Activated naive CD4-positive, alpha-beta T cell treated with anti-CD3 and anti-CD28 coated beads, Interleukin-2, amount 10 ng/mL, durations not matched to agents 7 days and 5 days (primary cell): ENCODE measurements at regions not wholly inside any gene's neighbourhood (a gene's known extent, or its start where the extent isn't known, plus 50 kb on each side); places are given as distances from the start of the nearest gene placed in this dataset.
"Not testable (repeated sequence)": the region's sequence is repeated elsewhere in the genome, so short reads cannot be mapped to it uniquely, and the experiment has no call there.

ENCODE experiments used
- CTCF ChIA-PET: fragments of 350-600 bp; sonication (Branson Sonifier 250); formaldehyde crosslinking; loops from one replicate; lab custom pipeline; 2021; ENCODE audit warnings: antibody characterized with exemption; lab: Charles Lee
- DNase-seq: peaks from one replicate; pipeline ENCODE4 v3.0.0-alpha.2; 2020
- H3K27ac Mint-ChIP-seq: one replicate; pipeline ENCODE4 v1.8.0; 2021; ENCODE audit warnings: mild to moderate bottlenecking, moderate library complexity, mixed read lengths
- H3K27me3 Mint-ChIP-seq: one replicate; pipeline ENCODE4 v1.8.0; 2021; ENCODE audit warnings: mild to moderate bottlenecking, mixed read lengths
- H3K36me3 Mint-ChIP-seq: one replicate; pipeline ENCODE4 v1.8.0; 2021; ENCODE audit warnings: mixed read lengths
- H3K4me1 Mint-ChIP-seq: one replicate; pipeline ENCODE4 v1.8.0; 2021; ENCODE audit warnings: mixed read lengths
- H3K4me3 Mint-ChIP-seq: one replicate; pipeline ENCODE4 v1.8.0; 2021; ENCODE audit warnings: mild to moderate bottlenecking, moderate library complexity, mixed read lengths
- H3K9me3 Mint-ChIP-seq: one replicate; pipeline ENCODE4 v1.8.0; 2021; ENCODE audit warnings: mixed read lengths

GRCh38 chr2:153661801-153662200 is 183.2 kb upstream of the RPRM start:
- H3K9me3 Mint-ChIP-seq, result peaks cover 7% of the 10 kb centered on the region
- H3K36me3 Mint-ChIP-seq, result no peaks in the 10 kb centered on the region
- H3K4me3 Mint-ChIP-seq, result no peak overlapping the region
- no peaks in the 10 kb centered on the region for H3K4me1 Mint-ChIP-seq
- CTCF ChIA-PET, result no interaction called here
- DNase-seq, result no peak
- H3K27ac Mint-ChIP-seq, result no peak overlapping the region
- H3K27me3 Mint-ChIP-seq, result no peaks in the 10 kb centered on the region

- H3K27ac Mint-ChIP-seq, result no peak overlapping the region
- CTCF ChIA-PET, result no interaction called here
- H3K36me3 Mint-ChIP-seq, result no peaks in the 10 kb centered on the region
- no peaks in the 10 kb centered on the region for H3K27me3 Mint-ChIP-seq
- peaks cover 7% of the 10 kb centered on the region for H3K9me3 Mint-ChIP-seq
- H3K4me3 Mint-ChIP-seq, result no peak overlapping the region
- H3K4me1 Mint-ChIP-seq, result no peaks in the 10 kb centered on the region
- no peak for DNase-seq
Measured at GRCh38 chr2:153663371-153663770, 184.8 kb upstream of the RPRM start.

GRCh38 chr2:153664009-153664408 is 185.4 kb upstream of the RPRM start:
- H3K27ac Mint-ChIP-seq, DNase-seq, H3K27me3 Mint-ChIP-seq, H3K4me1 Mint-ChIP-seq, H3K4me3 Mint-ChIP-seq, H3K36me3 Mint-ChIP-seq, H3K9me3 Mint-ChIP-seq, CTCF ChIA-PET: not testable (repeated sequence)

- Mint-ChIP-seq H3K4me3 (no peak overlapping the region), H3K27ac (no peak overlapping the region), H3K27me3 (no peaks in the 10 kb centered on the region), H3K4me1 (no peaks in the 10 kb centered on the region), H3K9me3 (peaks cover 18% of the 10 kb centered on the region), H3K36me3 (no peaks in the 10 kb centered on the region)
- CTCF ChIA-PET, result no interaction called here
- DNase-seq, result no peak
Measured at GRCh38 chr2:153667475-153667874, 188.9 kb upstream of the RPRM start.

GRCh38 chr2:153668923-153669322 is 190.4 kb upstream of the RPRM start:
- DNase-seq, result no peak
- CTCF ChIA-PET, result no interaction called here
- H3K4me1 Mint-ChIP-seq, result no peaks in the 10 kb centered on the region
- H3K36me3 Mint-ChIP-seq, result no peaks in the 10 kb centered on the region
- H3K4me3 Mint-ChIP-seq, result no peak overlapping the region
- H3K9me3 Mint-ChIP-seq, result peaks cover 24% of the 10 kb centered on the region
- H3K27me3 Mint-ChIP-seq, result no peaks in the 10 kb centered on the region
- H3K27ac Mint-ChIP-seq, result no peak overlapping the region

GRCh38 chr2:153710128-153710527 is 161.6 kb upstream of the GALNT13 start:
- CTCF ChIA-PET, result no interaction called here
- Mint-ChIP-seq H3K27ac (no peak overlapping the region), H3K4me1 (no peaks in the 10 kb centered on the region)

GRCh38 chr2:153715218-153715850 is 156.4 kb upstream of the GALNT13 start:
- Mint-ChIP-seq H3K4me3 (no peak overlapping the region), H3K9me3 (peaks cover 9% of the 10 kb centered on the region), H3K4me1 (no peaks in the 10 kb centered on the region), H3K27ac (no peak overlapping the region), H3K36me3 (no peaks in the 10 kb centered on the region), H3K27me3 (no peaks in the 10 kb centered on the region)
- CTCF ChIA-PET, result no interaction called here
- no peak for DNase-seq

More at GRCh38 chr2:153710128-153710527, 161.6 kb upstream of the GALNT13 start:
- no peak for DNase-seq
- Mint-ChIP-seq H3K27me3 (no peaks in the 10 kb centered on the region), H3K9me3 (peaks cover 7% of the 10 kb centered on the region), H3K4me3 (no peak overlapping the region), H3K36me3 (no peaks in the 10 kb centered on the region)

GRCh38 chr2:153717060-153717459 is 154.7 kb upstream of the GALNT13 start:
- no peak for DNase-seq
- Mint-ChIP-seq H3K27ac (no peak overlapping the region), H3K4me1 (no peaks in the 10 kb centered on the region), H3K36me3 (no peaks in the 10 kb centered on the region), H3K4me3 (no peak overlapping the region), H3K9me3 (peaks cover 9% of the 10 kb centered on the region), H3K27me3 (no peaks in the 10 kb centered on the region)
- CTCF ChIA-PET, result no interaction called here

GRCh38 chr2:153739394-153739793 is 132.3 kb upstream of the GALNT13 start:
- H3K27me3 Mint-ChIP-seq, result no peaks in the 10 kb centered on the region
- no peaks in the 10 kb centered on the region for H3K36me3 Mint-ChIP-seq
- no peak overlapping the region for H3K27ac Mint-ChIP-seq
- no peak for DNase-seq
- CTCF ChIA-PET, result no interaction called here
- H3K4me1 Mint-ChIP-seq, result no peaks in the 10 kb centered on the region
- H3K4me3 Mint-ChIP-seq, result no peak overlapping the region
- peaks cover 2% of the 10 kb centered on the region for H3K9me3 Mint-ChIP-seq

GRCh38 chr2:153761936-153762335 is 109.8 kb upstream of the GALNT13 start:
- H3K36me3 Mint-ChIP-seq, result no peaks in the 10 kb centered on the region
- no peak overlapping the region for H3K27ac Mint-ChIP-seq
- H3K27me3 Mint-ChIP-seq, result no peaks in the 10 kb centered on the region
- CTCF ChIA-PET, result no interaction called here
- no peak for DNase-seq
- H3K9me3 Mint-ChIP-seq, result peaks cover 30% of the 10 kb centered on the region
- no peaks in the 10 kb centered on the region for H3K4me1 Mint-ChIP-seq
- H3K4me3 Mint-ChIP-seq, result no peak overlapping the region

GRCh38 chr2:153766415-153766814 is 105.3 kb upstream of the GALNT13 start:
- H3K4me3 Mint-ChIP-seq, result no peak overlapping the region
- H3K27me3 Mint-ChIP-seq, result no peaks in the 10 kb centered on the region
- CTCF ChIA-PET, result no interaction called here
- H3K4me1 Mint-ChIP-seq, result no peaks in the 10 kb centered on the region
- H3K9me3 Mint-ChIP-seq, result peaks cover 42% of the 10 kb centered on the region
- no peak for DNase-seq
- no peak overlapping the region for H3K27ac Mint-ChIP-seq
- no peaks in the 10 kb centered on the region for H3K36me3 Mint-ChIP-seq

GRCh38 chr2:153770359-153770991 is 101.2 kb upstream of the GALNT13 start:
- H3K9me3 Mint-ChIP-seq, result peaks cover 30% of the 10 kb centered on the region
- H3K4me3 Mint-ChIP-seq, result no peak overlapping the region
- no peaks in the 10 kb centered on the region for H3K36me3 Mint-ChIP-seq
- DNase-seq, result no peak
- no peaks in the 10 kb centered on the region for H3K27me3 Mint-ChIP-seq
- no peak overlapping the region for H3K27ac Mint-ChIP-seq
- CTCF ChIA-PET, result no interaction called here
- H3K4me1 Mint-ChIP-seq, result no peaks in the 10 kb centered on the region

GRCh38 chr2:153780241-153780640 is 91.5 kb upstream of the GALNT13 start:
- no peak for DNase-seq
- H3K36me3 Mint-ChIP-seq, result no peaks in the 10 kb centered on the region
- no peak overlapping the region for H3K4me3 Mint-ChIP-seq
- CTCF ChIA-PET, result no interaction called here
- H3K9me3 Mint-ChIP-seq, result no peaks in the 10 kb centered on the region
- H3K27me3 Mint-ChIP-seq, result no peaks in the 10 kb centered on the region
- no peaks in the 10 kb centered on the region for H3K4me1 Mint-ChIP-seq
- no peak overlapping the region for H3K27ac Mint-ChIP-seq

- CTCF ChIA-PET, result no interaction called here
- H3K4me3 Mint-ChIP-seq, result no peak overlapping the region
- H3K4me1 Mint-ChIP-seq, result no peaks in the 10 kb centered on the region
- H3K27me3 Mint-ChIP-seq, result no peaks in the 10 kb centered on the region
- H3K36me3 Mint-ChIP-seq, result no peaks in the 10 kb centered on the region
- peaks cover 4% of the 10 kb centered on the region for H3K9me3 Mint-ChIP-seq
- H3K27ac Mint-ChIP-seq, result no peak overlapping the region
- no peak for DNase-seq
Measured at GRCh38 chr2:153786016-153786415, 85.7 kb upstream of the GALNT13 start.

- H3K36me3 Mint-ChIP-seq, result no peaks in the 10 kb centered on the region
- H3K4me1 Mint-ChIP-seq, result no peaks in the 10 kb centered on the region
- DNase-seq, result no peak
- H3K9me3 Mint-ChIP-seq, result peaks cover 4% of the 10 kb centered on the region
- no peak overlapping the region for H3K27ac Mint-ChIP-seq
- no peak overlapping the region for H3K4me3 Mint-ChIP-seq
- H3K27me3 Mint-ChIP-seq, result no peaks in the 10 kb centered on the region
- CTCF ChIA-PET, result no interaction called here
Measured at GRCh38 chr2:153787612-153788011, 84.1 kb upstream of the GALNT13 start.
